ENCODE measurements at regions not wholly inside any gene's neighbourhood (a gene's known extent, or its start where the extent isn't known, plus 50 kb on each side); places are given as distances from the start of the nearest gene placed in this dataset.
A peak's percentile ranks its signal among the peaks of the same experiment; 100 is the strongest.

- Histone ChIP-seq H3K27ac (ENCODE audit: low read depth, low read length) (no peak overlapping the region), H3K9me3 (ENCODE audit: low read depth, low read length) (peaks cover 8% of the 10 kb centered on the region), H3K36me3 (ENCODE audit: insufficient read depth, low read length) (no peaks in the 10 kb centered on the region), H3K27me3 (ENCODE audit: insufficient read depth, low read length) (no peaks in the 10 kb centered on the region), H3K4me3 (ENCODE audit: insufficient read depth, low read length) (no peak overlapping the region), H3K79me2 (ENCODE audit: insufficient read depth, low read length) (no peaks in the 10 kb centered on the region), H3K4me2 (ENCODE audit: insufficient read depth, low read length) (no peak overlapping the region), H3K4me1 (ENCODE audit: insufficient read depth, low read length) (peaks cover 1% of the 10 kb centered on the region), H2AFZ (ENCODE audit: low read length) (no peak overlapping the region), H4K20me1 (ENCODE audit: insufficient read depth, low read length) (no peaks in the 10 kb centered on the region)
- DNase-seq (ENCODE audit: insufficient read length, low spot score, missing footprints), result no peak
- TF ChIP-seq CTCF (IDR thresholded peaks at IDR 0.05; ENCODE audit: extremely low read depth, low read depth, low read length), result no peak
Measured at GRCh38 chr2:12222554-12222953, 476.1 kb downstream of the LPIN1 start.

GRCh38 chr2:12223732-12224131, 477.3 kb downstream of the LPIN1 start:
- Histone ChIP-seq H3K4me1 (ENCODE audit: insufficient read depth, low read length) (peaks cover 12% of the 10 kb centered on the region), H2AFZ (ENCODE audit: low read length) (no peak overlapping the region), H3K9me3 (ENCODE audit: low read depth, low read length) (peaks cover 8% of the 10 kb centered on the region), H3K27me3 (ENCODE audit: insufficient read depth, low read length) (no peaks in the 10 kb centered on the region), H4K20me1 (ENCODE audit: insufficient read depth, low read length) (no peaks in the 10 kb centered on the region), H3K27ac (ENCODE audit: low read depth, low read length) (no peak overlapping the region), H3K79me2 (ENCODE audit: insufficient read depth, low read length) (no peaks in the 10 kb centered on the region), H3K4me3 (ENCODE audit: insufficient read depth, low read length) (no peak overlapping the region), H3K4me2 (ENCODE audit: insufficient read depth, low read length) (no peak overlapping the region), H3K36me3 (ENCODE audit: insufficient read depth, low read length) (no peaks in the 10 kb centered on the region)
- no peak for TF ChIP-seq CTCF (IDR thresholded peaks at IDR 0.05; ENCODE audit: extremely low read depth, low read depth, low read length)
- no peak for DNase-seq (ENCODE audit: insufficient read length, low spot score, missing footprints)

- H3K36me3 ChIP-seq (ENCODE audit: insufficient read depth, low read length), result no peaks in the 10 kb centered on the region
- TF ChIP-seq CTCF (IDR thresholded peaks at IDR 0.05; ENCODE audit: extremely low read depth, low read depth, low read length), result no peak
- H3K27me3 ChIP-seq (ENCODE audit: insufficient read depth, low read length), result no peaks in the 10 kb centered on the region
- no peak overlapping the region for H3K4me2 ChIP-seq (ENCODE audit: insufficient read depth, low read length)
- H3K27ac ChIP-seq (ENCODE audit: low read depth, low read length), result no peak overlapping the region
- H2AFZ ChIP-seq (ENCODE audit: low read length), result no peak overlapping the region
- H3K4me1 ChIP-seq (ENCODE audit: insufficient read depth, low read length), result peaks cover 15% of the 10 kb centered on the region
- DNase-seq (ENCODE audit: insufficient read length, low spot score, missing footprints), result no peak
- H4K20me1 ChIP-seq (ENCODE audit: insufficient read depth, low read length), result no peaks in the 10 kb centered on the region
- no peaks in the 10 kb centered on the region for H3K79me2 ChIP-seq (ENCODE audit: insufficient read depth, low read length)
- H3K9me3 ChIP-seq (ENCODE audit: low read depth, low read length), result peaks cover 8% of the 10 kb centered on the region
- H3K4me3 ChIP-seq (ENCODE audit: insufficient read depth, low read length), result no peak overlapping the region
Measured at GRCh38 chr2:12226653-12227052, 480.2 kb downstream of the LPIN1 start.

- Histone ChIP-seq H4K20me1 (ENCODE audit: insufficient read depth, low read length) (no peaks in the 10 kb centered on the region), H3K4me3 (ENCODE audit: insufficient read depth, low read length) (no peak overlapping the region), H3K27ac (ENCODE audit: low read depth, low read length) (peak overlapping the region; percentile 76), H2AFZ (ENCODE audit: low read length) (peak overlapping the region; percentile 73), H3K27me3 (ENCODE audit: insufficient read depth, low read length) (no peaks in the 10 kb centered on the region), H3K79me2 (ENCODE audit: insufficient read depth, low read length) (no peaks in the 10 kb centered on the region), H3K4me1 (ENCODE audit: insufficient read depth, low read length) (peaks cover 15% of the 10 kb centered on the region), H3K36me3 (ENCODE audit: insufficient read depth, low read length) (no peaks in the 10 kb centered on the region), H3K4me2 (ENCODE audit: insufficient read depth, low read length) (peak overlapping the region; percentile 61), H3K9me3 (ENCODE audit: low read depth, low read length) (peaks cover 8% of the 10 kb centered on the region)
- peak; percentile 35 for DNase-seq (ENCODE audit: insufficient read length, low spot score, missing footprints)
- no peak for TF ChIP-seq CTCF (IDR thresholded peaks at IDR 0.05; ENCODE audit: extremely low read depth, low read depth, low read length)
Measured at GRCh38 chr2:12227941-12228608, 481.6 kb downstream of the LPIN1 start.
